HG02973 (cell line): ENCODE measurements at regions not wholly inside any gene's neighbourhood (a gene's known extent, or its start where the extent isn't known, plus 50 kb on each side); places are given as distances from the start of the nearest gene placed in this dataset.

ENCODE experiments used
- ATAC-seq: cut with Tn5 transposase; IDR thresholded peaks from one replicate; pipeline ENCODE4 v1.9.1; 2021; ENCODE audit warnings: moderate library complexity; ENCODE audit not compliant: unreplicated experiment

GRCh38 chr18:75524181-75524580 is 96.7 kb upstream of the SMIM21 start:
- no peak for ATAC-seq

GRCh38 chr18:75521816-75522215 is 94.3 kb upstream of the SMIM21 start:
- no peak for ATAC-seq

- ATAC-seq, result no peak
These were observed 90.5 kb upstream of the SMIM21 start for GRCh38 chr18:75518007-75518406.

- ATAC-seq, result no peak
These were observed 89.8 kb upstream of the SMIM21 start for GRCh38 chr18:75517286-75517685.

- no peak for ATAC-seq
These were observed 80.1 kb upstream of the SMIM21 start for GRCh38 chr18:75507636-75508035.

GRCh38 chr18:75506913-75507312 is 79.4 kb upstream of the SMIM21 start:
- ATAC-seq, result no peak

- ATAC-seq, result no peak
These were observed 77.0 kb upstream of the SMIM21 start for GRCh38 chr18:75504469-75504868.

GRCh38 chr18:75503615-75504014 is 76.1 kb upstream of the SMIM21 start:
- no peak for ATAC-seq

GRCh38 chr18:75502286-75502685 is 74.8 kb upstream of the SMIM21 start:
- ATAC-seq, result no peak

- no peak for ATAC-seq
These were observed 73.0 kb upstream of the SMIM21 start for GRCh38 chr18:75500545-75500944.

- no peak for ATAC-seq
These were observed 70.2 kb upstream of the SMIM21 start for GRCh38 chr18:75497576-75498235.

- ATAC-seq, result no peak
These were observed 68.6 kb upstream of the SMIM21 start for GRCh38 chr18:75496151-75496550.

- ATAC-seq, result no peak
These were observed 65.3 kb upstream of the SMIM21 start for GRCh38 chr18:75492852-75493251.

GRCh38 chr18:75491361-75491760 is 63.9 kb upstream of the SMIM21 start:
- no peak for ATAC-seq

- no peak for ATAC-seq
These were observed 62.1 kb upstream of the SMIM21 start for GRCh38 chr18:75489493-75490190.

GRCh38 chr18:75483662-75484061 is 56.2 kb upstream of the SMIM21 start:
- ATAC-seq, result no peak

GRCh38 chr18:75482880-75483279 is 55.4 kb upstream of the SMIM21 start:
- no peak for ATAC-seq

GRCh38 chr18:75480487-75480886 is 53.0 kb upstream of the SMIM21 start:
- ATAC-seq, result no peak

GRCh38 chr18:75478996-75479880 is 51.7 kb upstream of the SMIM21 start:
- ATAC-seq, result peak; percentile 73

GRCh38 chr18:75477900-75478299 is 50.4 kb upstream of the SMIM21 start:
- peak; percentile 53 for ATAC-seq
